H4 (cell line): ENCODE measurements at regions not wholly inside any gene's neighbourhood (a gene's known extent, or its start where the extent isn't known, plus 50 kb on each side); places are given as distances from the start of the nearest gene placed in this dataset.
A peak's percentile ranks its signal among the peaks of the same experiment; 100 is the strongest.

Experiments used
- DNase-seq: peaks from one replicate; pipeline ENCODE4 v3.0.0-alpha.2; 2015; ENCODE audit warnings: low spot score

- no peak for DNase-seq
These were observed 198.4 kb upstream of the KIAA1217 start for GRCh38 chr10:24010436-24010970.

- no peak for DNase-seq
These were observed 196.6 kb upstream of the KIAA1217 start for GRCh38 chr10:24012249-24012803.

- no peak for DNase-seq
These were observed 181.8 kb upstream of the KIAA1217 start for GRCh38 chr10:24027107-24027506.

- peak; percentile 1 for DNase-seq
These were observed 174.4 kb upstream of the KIAA1217 start for GRCh38 chr10:24034571-24034970.

GRCh38 chr10:24035761-24036160, 173.2 kb upstream of the KIAA1217 start:
- DNase-seq = no peak

- no peak for DNase-seq
These were observed 169.6 kb upstream of the KIAA1217 start for GRCh38 chr10:24039315-24039714.

GRCh38 chr10:24039897-24040296, 169.0 kb upstream of the KIAA1217 start:
- DNase-seq = no peak

GRCh38 chr10:24041034-24041433, 167.9 kb upstream of the KIAA1217 start:
- DNase-seq = no peak

GRCh38 chr10:24041834-24042233, 167.1 kb upstream of the KIAA1217 start:
- no peak for DNase-seq

GRCh38 chr10:24042884-24043283, 166.1 kb upstream of the KIAA1217 start:
- DNase-seq = no peak

GRCh38 chr10:24046060-24046459, 162.9 kb upstream of the KIAA1217 start:
- DNase-seq = no peak

GRCh38 chr10:24047176-24047575, 161.8 kb upstream of the KIAA1217 start:
- no peak for DNase-seq

- DNase-seq = no peak
These were observed 154.5 kb upstream of the KIAA1217 start for GRCh38 chr10:24054421-24054820.

GRCh38 chr10:24080207-24080606, 128.7 kb upstream of the KIAA1217 start:
- DNase-seq = no peak

- no peak for DNase-seq
These were observed 122.4 kb upstream of the KIAA1217 start for GRCh38 chr10:24086296-24087086.

- no peak for DNase-seq
These were observed 117.7 kb upstream of the KIAA1217 start for GRCh38 chr10:24091256-24091655.

- no peak for DNase-seq
These were observed 112.7 kb upstream of the KIAA1217 start for GRCh38 chr10:24096281-24096680.

- DNase-seq = no peak
These were observed 111.2 kb upstream of the KIAA1217 start for GRCh38 chr10:24097751-24098207.

GRCh38 chr10:24104895-24105294, 104.0 kb upstream of the KIAA1217 start:
- DNase-seq = no peak

- DNase-seq = no peak
These were observed 95.0 kb upstream of the KIAA1217 start for GRCh38 chr10:24113901-24114300.

GRCh38 chr10:24114556-24114955, 94.4 kb upstream of the KIAA1217 start:
- DNase-seq = no peak

- DNase-seq = no peak
These were observed 93.5 kb upstream of the KIAA1217 start for GRCh38 chr10:24115403-24115802.

- no peak for DNase-seq
These were observed 90.7 kb upstream of the KIAA1217 start for GRCh38 chr10:24118246-24118645.
